ENCODE measurements at regions not wholly inside any gene's neighbourhood (a gene's known extent, or its start where the extent isn't known, plus 50 kb on each side); places are given as distances from the start of the nearest gene placed in this dataset.
"Not testable (repeated sequence)": the region's sequence is repeated elsewhere in the genome, so short reads cannot be mapped to it uniquely, and the experiment has no call there.

- no peak for DNase-seq
Measured at GRCh38 chr3:181530584-181530983, 181.1 kb upstream of the SOX2 start.

- DNase-seq = no peak
Measured at GRCh38 chr3:181521831-181522230, 189.9 kb upstream of the SOX2 start.

- no peak for DNase-seq
Measured at GRCh38 chr3:181518222-181518621, 193.5 kb upstream of the SOX2 start.

- DNase-seq = no peak
Measured at GRCh38 chr3:181512787-181513186, 198.9 kb upstream of the SOX2 start.

- DNase-seq = no peak
Measured at GRCh38 chr3:181510500-181510899, 201.2 kb upstream of the SOX2 start.

GRCh38 chr3:181497358-181497757 is 214.4 kb upstream of the SOX2 start:
- DNase-seq = no peak

- no peak for DNase-seq
Measured at GRCh38 chr3:181493423-181493822, 218.3 kb upstream of the SOX2 start.

- no peak for DNase-seq
Measured at GRCh38 chr3:181488536-181488935, 223.2 kb upstream of the SOX2 start.

GRCh38 chr3:181487236-181487978 is 224.3 kb upstream of the SOX2 start:
- no peak for DNase-seq

- no peak for DNase-seq
Measured at GRCh38 chr3:181486141-181486885, 225.4 kb upstream of the SOX2 start.

GRCh38 chr3:181484026-181484425 is 227.7 kb upstream of the SOX2 start:
- DNase-seq = no peak

- DNase-seq = not testable (repeated sequence)
Measured at GRCh38 chr3:181475146-181475545, 236.6 kb upstream of the SOX2 start.

GRCh38 chr3:181470349-181470748 is 241.4 kb upstream of the SOX2 start:
- DNase-seq = no peak

- no peak for DNase-seq
Measured at GRCh38 chr3:181464033-181464694, 247.6 kb upstream of the SOX2 start.

GRCh38 chr3:181461381-181461780 is 250.3 kb upstream of the SOX2 start:
- DNase-seq = no peak

GRCh38 chr3:181459516-181459915 is 252.2 kb upstream of the SOX2 start:
- no peak for DNase-seq

GRCh38 chr3:181458857-181459256 is 252.9 kb upstream of the SOX2 start:
- DNase-seq = no peak

GRCh38 chr3:181457756-181458155 is 254.0 kb upstream of the SOX2 start:
- no peak for DNase-seq

- no peak for DNase-seq
Measured at GRCh38 chr3:181457190-181457589, 254.5 kb upstream of the SOX2 start.

- no peak for DNase-seq
Measured at GRCh38 chr3:181455276-181455675, 256.4 kb upstream of the SOX2 start.

- DNase-seq = no peak
Measured at GRCh38 chr3:181454451-181455027, 257.2 kb upstream of the SOX2 start.

- DNase-seq = no peak
Measured at GRCh38 chr3:181446741-181447140, 265.0 kb upstream of the SOX2 start.

- no peak for DNase-seq
Measured at GRCh38 chr3:181442066-181442465, 269.7 kb upstream of the SOX2 start.

GRCh38 chr3:181432992-181433391 is 278.7 kb upstream of the SOX2 start:
- DNase-seq = no peak
